Left ventricle myocardium inferior (tissue), 1 donor: ENCODE measurements at regions not wholly inside any gene's neighbourhood (a gene's known extent, or its start where the extent isn't known, plus 50 kb on each side); places are given as distances from the start of the nearest gene placed in this dataset.

Experiments
- DNase-seq: peaks from one replicate; pipeline ENCODE4 v3.0.0-alpha.2; 2020
- H3K27ac ChIP-seq: fragments of 200-600 bp; replicated peaks from 2 replicates; pipeline ENCODE4 v1.8.0; 2021
- H3K27me3 ChIP-seq: fragments of 200-600 bp; 2 replicates; pipeline ENCODE4 v1.8.0; 2021; ENCODE audit warnings: low read depth
- H3K36me3 ChIP-seq: fragments of 200-600 bp; 2 replicates; pipeline ENCODE4 v1.8.0; 2021
- H3K4me1 ChIP-seq: fragments of 200-600 bp; 2 replicates; pipeline ENCODE4 v1.8.0; 2021
- H3K4me3 ChIP-seq: fragments of 200-600 bp; 2 replicates; pipeline ENCODE4 v1.8.0; 2021; ENCODE audit warnings: mild to moderate bottlenecking, moderate library complexity
- H3K9me3 ChIP-seq: fragments of 200-600 bp; replicated peaks from 2 replicates; pipeline ENCODE4 v1.8.0; 2021
- intact Hi-C: fragments of 100-400 bp; cut with micrococcal nuclease; formaldehyde crosslinking; loops from one replicate; pipeline ENCODE4 v1.11.0; 2022
- TF ChIP-seq, protein P1 (sequence below): fragments of 200-600 bp; IDR thresholded peaks from 2 replicates; pipeline ENCODE4 v1.8.0; 2021; ENCODE audit warnings: antibody characterized with exemption, mild to moderate bottlenecking, borderline replicate concordance
- donor health status: DM: no; HTN: yes; CAD: no; lungs with severe emphysema.

DNA sequence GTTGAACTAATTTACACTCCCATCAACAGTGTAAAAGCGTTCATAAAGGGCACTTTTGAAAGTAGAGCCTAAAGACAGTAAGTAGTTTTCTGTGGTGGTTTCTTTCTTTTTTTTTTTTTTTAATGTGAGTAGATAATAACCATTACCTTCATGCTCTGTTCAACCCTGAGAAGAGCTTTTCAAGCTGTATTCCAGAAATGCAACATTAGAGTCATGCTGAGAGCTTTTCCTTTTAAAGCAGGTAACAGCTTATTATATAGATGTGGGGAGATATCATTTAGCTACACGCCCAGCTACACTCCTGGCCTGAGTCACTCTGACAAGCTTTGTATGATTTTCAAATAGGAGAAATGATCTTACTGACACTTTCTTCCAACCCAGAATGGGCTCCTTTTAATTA lies 96.2 kb upstream of the ARHGEF26 start:
- H3K9me3 ChIP-seq, result peaks cover 9% of the 10 kb centered on the region
- no peaks in the 10 kb centered on the region for H3K4me1 ChIP-seq
- no peak for DNase-seq
- no peaks in the 10 kb centered on the region for H3K36me3 ChIP-seq
- TF ChIP-seq, protein P1, sequence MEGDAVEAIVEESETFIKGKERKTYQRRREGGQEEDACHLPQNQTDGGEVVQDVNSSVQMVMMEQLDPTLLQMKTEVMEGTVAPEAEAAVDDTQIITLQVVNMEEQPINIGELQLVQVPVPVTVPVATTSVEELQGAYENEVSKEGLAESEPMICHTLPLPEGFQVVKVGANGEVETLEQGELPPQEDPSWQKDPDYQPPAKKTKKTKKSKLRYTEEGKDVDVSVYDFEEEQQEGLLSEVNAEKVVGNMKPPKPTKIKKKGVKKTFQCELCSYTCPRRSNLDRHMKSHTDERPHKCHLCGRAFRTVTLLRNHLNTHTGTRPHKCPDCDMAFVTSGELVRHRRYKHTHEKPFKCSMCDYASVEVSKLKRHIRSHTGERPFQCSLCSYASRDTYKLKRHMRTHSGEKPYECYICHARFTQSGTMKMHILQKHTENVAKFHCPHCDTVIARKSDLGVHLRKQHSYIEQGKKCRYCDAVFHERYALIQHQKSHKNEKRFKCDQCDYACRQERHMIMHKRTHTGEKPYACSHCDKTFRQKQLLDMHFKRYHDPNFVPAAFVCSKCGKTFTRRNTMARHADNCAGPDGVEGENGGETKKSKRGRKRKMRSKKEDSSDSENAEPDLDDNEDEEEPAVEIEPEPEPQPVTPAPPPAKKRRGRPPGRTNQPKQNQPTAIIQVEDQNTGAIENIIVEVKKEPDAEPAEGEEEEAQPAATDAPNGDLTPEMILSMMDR, result no peak
- intact Hi-C loops, result no loop called here
- no peak overlapping the region for H3K4me3 ChIP-seq
- no peak overlapping the region for H3K27ac ChIP-seq
- no peaks in the 10 kb centered on the region for H3K27me3 ChIP-seq

DNA sequence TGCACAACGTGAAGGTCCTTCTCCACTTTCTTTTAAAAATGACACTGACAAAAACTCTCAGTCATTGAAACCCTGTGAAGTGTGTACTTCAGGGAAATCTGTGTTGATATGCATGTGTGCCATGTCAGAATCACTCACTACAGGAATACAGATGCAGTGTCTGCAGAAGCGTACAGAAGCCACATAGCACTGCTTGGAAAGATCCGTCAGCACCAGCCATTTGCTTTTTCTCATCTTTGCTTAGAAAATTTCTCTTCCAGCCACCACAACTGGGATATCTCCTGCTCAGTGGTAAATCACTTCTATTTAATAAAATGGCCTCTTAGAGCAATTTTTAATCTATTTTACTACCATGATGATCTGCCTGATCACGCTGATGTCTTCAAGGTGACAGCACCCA lies 91.3 kb upstream of the ARHGEF26 start:
- Histone ChIP-seq H3K36me3 (no peaks in the 10 kb centered on the region), H3K9me3 (no peaks in the 10 kb centered on the region), H3K4me1 (no peaks in the 10 kb centered on the region), H3K27me3 (no peaks in the 10 kb centered on the region), H3K27ac (no peak overlapping the region), H3K4me3 (no peak overlapping the region)
- intact Hi-C loops, result no loop called here
- TF ChIP-seq, protein P1, result no peak
- DNase-seq, result no peak

DNA sequence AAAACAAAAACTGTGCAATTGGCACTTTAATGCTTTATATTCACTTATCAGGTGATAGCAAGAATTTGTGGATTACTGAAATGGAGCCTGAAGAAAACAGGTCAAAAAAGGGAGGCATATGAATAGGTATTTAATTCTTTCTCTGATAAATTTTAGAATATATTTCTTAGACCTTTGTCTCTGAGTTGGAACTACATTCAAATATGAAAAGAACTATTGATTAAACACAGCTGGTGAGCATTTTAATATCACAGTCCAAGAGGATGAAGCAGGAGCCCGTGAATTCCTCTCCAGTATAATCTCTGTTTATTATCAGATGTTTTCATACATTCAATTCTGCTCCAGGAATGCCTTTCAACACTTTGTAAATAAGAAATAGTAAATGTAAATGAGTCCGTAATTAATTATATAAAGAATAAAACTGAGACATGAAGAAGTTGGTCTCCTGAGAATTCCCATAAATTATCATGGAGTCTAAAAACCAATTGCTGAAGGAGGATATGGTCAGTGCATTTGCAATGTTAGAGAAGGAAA lies 86.3 kb upstream of the ARHGEF26 start:
- Histone ChIP-seq H3K9me3 (no peaks in the 10 kb centered on the region), H3K27me3 (no peaks in the 10 kb centered on the region), H3K27ac (no peak overlapping the region), H3K4me3 (no peak overlapping the region), H3K36me3 (no peaks in the 10 kb centered on the region), H3K4me1 (no peaks in the 10 kb centered on the region)
- DNase-seq, result no peak
- TF ChIP-seq, protein P1, result no peak
- intact Hi-C loops, result no loop called here

DNA sequence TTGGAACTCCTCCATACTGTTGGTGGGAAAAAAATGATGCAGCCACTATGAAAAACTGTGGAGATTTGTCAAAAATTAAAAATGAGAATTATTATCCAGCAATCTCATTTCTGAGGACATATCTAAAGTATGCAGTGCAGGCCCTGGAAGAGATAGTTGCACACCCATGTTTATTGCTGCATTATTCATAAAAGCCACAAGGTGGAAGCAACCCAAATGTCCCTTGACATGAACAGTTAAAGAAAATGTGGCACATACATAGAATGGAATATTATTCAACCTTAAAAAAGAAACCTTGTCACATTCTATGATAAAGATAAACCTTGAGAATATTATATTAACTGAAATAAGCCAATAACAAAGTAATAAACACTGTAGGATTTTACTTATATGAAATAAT lies 80.9 kb upstream of the ARHGEF26 start:
- H3K9me3 ChIP-seq, result peaks cover 4% of the 10 kb centered on the region

DNA sequence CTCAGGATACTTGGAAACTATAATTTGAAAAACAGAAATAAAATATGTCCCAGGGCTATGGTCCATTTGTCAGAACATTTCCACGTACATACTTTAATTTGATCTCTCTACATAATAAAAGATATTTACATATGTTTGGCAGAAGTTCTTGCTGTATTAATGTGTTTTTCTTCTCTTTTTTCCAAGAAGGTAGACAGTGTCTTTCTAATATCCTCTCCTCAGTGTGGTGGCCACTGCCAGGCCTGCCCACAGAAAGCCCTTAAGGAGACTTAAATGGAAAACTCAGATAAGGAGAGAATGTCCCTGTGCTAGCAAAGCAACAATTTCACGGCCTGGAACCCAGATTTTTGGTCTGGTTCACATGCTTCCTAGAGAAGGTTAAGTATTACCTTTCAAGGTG lies 76.5 kb upstream of the ARHGEF26 start:
- intact Hi-C loops, result no loop called here
- Histone ChIP-seq H3K36me3 (no peaks in the 10 kb centered on the region), H3K27ac (no peak overlapping the region), H3K4me3 (no peak overlapping the region), H3K4me1 (no peaks in the 10 kb centered on the region), H3K27me3 (no peaks in the 10 kb centered on the region), H3K9me3 (peaks cover 4% of the 10 kb centered on the region)
- no peak for DNase-seq
- TF ChIP-seq, protein P1, result no peak

More for the DNA sequence above, 80.9 kb upstream of the ARHGEF26 start:
- H3K4me1 ChIP-seq, result no peaks in the 10 kb centered on the region
- H3K27me3 ChIP-seq, result no peaks in the 10 kb centered on the region
- TF ChIP-seq, protein P1, result peak; percentile 32
- H3K27ac ChIP-seq, result no peak overlapping the region
- H3K36me3 ChIP-seq, result no peaks in the 10 kb centered on the region
- intact Hi-C loops, result no loop called here
- no peak for DNase-seq
- no peak overlapping the region for H3K4me3 ChIP-seq
